HG03159 (cell line): ENCODE measurements at regions not wholly inside any gene's neighbourhood (a gene's known extent, or its start where the extent isn't known, plus 50 kb on each side); places are given as distances from the start of the nearest gene placed in this dataset.

ENCODE experiments used
- ATAC-seq: cut with Tn5 transposase; IDR thresholded peaks from one replicate; pipeline ENCODE4 v1.9.1; 2021; ENCODE audit warnings: mild to moderate bottlenecking, moderate library complexity; ENCODE audit not compliant: unreplicated experiment

- no peak for ATAC-seq
These were observed 111.2 kb upstream of the CFAP20DC start for GRCh38 chr3:59161048-59161447.

- ATAC-seq = no peak
These were observed 110.4 kb upstream of the CFAP20DC start for GRCh38 chr3:59160133-59160746.

- ATAC-seq = no peak
These were observed 103.8 kb upstream of the CFAP20DC start for GRCh38 chr3:59153648-59154047.

GRCh38 chr3:59152943-59153342 lies 103.1 kb upstream of the CFAP20DC start:
- ATAC-seq = no peak

GRCh38 chr3:59150039-59150438 lies 100.2 kb upstream of the CFAP20DC start:
- no peak for ATAC-seq

- ATAC-seq = no peak
These were observed 99.3 kb upstream of the CFAP20DC start for GRCh38 chr3:59149166-59149565.

GRCh38 chr3:59143447-59143846 lies 93.6 kb upstream of the CFAP20DC start:
- ATAC-seq = no peak

GRCh38 chr3:59142556-59142955 lies 92.7 kb upstream of the CFAP20DC start:
- no peak for ATAC-seq

GRCh38 chr3:59138966-59139365 lies 89.1 kb upstream of the CFAP20DC start:
- ATAC-seq = no peak

- ATAC-seq = no peak
These were observed 87.6 kb upstream of the CFAP20DC start for GRCh38 chr3:59137415-59137814.

- no peak for ATAC-seq
These were observed 86.3 kb upstream of the CFAP20DC start for GRCh38 chr3:59136081-59136480.

GRCh38 chr3:59135096-59135495 lies 85.3 kb upstream of the CFAP20DC start:
- no peak for ATAC-seq

- ATAC-seq = no peak
These were observed 83.5 kb upstream of the CFAP20DC start for GRCh38 chr3:59133311-59133710.

GRCh38 chr3:59131016-59131766 lies 81.4 kb upstream of the CFAP20DC start:
- no peak for ATAC-seq

GRCh38 chr3:59128685-59129084 lies 78.9 kb upstream of the CFAP20DC start:
- no peak for ATAC-seq

- ATAC-seq = no peak
These were observed 77.2 kb upstream of the CFAP20DC start for GRCh38 chr3:59127071-59127470.

GRCh38 chr3:59126446-59126845 lies 76.6 kb upstream of the CFAP20DC start:
- no peak for ATAC-seq

- ATAC-seq = no peak
These were observed 71.7 kb upstream of the CFAP20DC start for GRCh38 chr3:59121346-59122144.

GRCh38 chr3:59118928-59119327 lies 69.1 kb upstream of the CFAP20DC start:
- ATAC-seq = no peak

GRCh38 chr3:59117396-59117795 lies 67.6 kb upstream of the CFAP20DC start:
- ATAC-seq = no peak

- no peak for ATAC-seq
These were observed 66.4 kb upstream of the CFAP20DC start for GRCh38 chr3:59116233-59116537.
